Ishikawa (cell line): ENCODE measurements at regions not wholly inside any gene's neighbourhood (a gene's known extent, or its start where the extent isn't known, plus 50 kb on each side); places are given as distances from the start of the nearest gene placed in this dataset.

Experiments used
- CEBPB ChIP-seq: IDR thresholded peaks from 2 replicates; pipeline ENCODE4 v1.6.1; 2012
- CREB1 ChIP-seq: IDR thresholded peaks from 2 replicates; pipeline ENCODE4 v1.6.1; 2012; ENCODE audit warnings: low read depth
- EGR1 ChIP-seq: IDR thresholded peaks from 2 replicates; pipeline ENCODE4 v1.6.1; 2012
- EP300 ChIP-seq: IDR thresholded peaks from 2 replicates; pipeline ENCODE4 v1.6.1; 2012; ENCODE audit warnings: borderline replicate concordance
- FOXM1 ChIP-seq: IDR thresholded peaks from 2 replicates; pipeline ENCODE4 v1.6.1; 2012; ENCODE audit warnings: low read depth, borderline replicate concordance
- NFIC ChIP-seq: IDR thresholded peaks from 2 replicates; pipeline ENCODE4 v1.6.1; 2012
- RAD21 ChIP-seq: IDR thresholded peaks from 2 replicates; pipeline ENCODE4 v1.6.1; 2012; ENCODE audit warnings: low read depth
- TAF1 ChIP-seq: IDR thresholded peaks from 2 replicates; pipeline ENCODE4 v1.6.1; 2012; ENCODE audit warnings: low read depth, mild to moderate bottlenecking
- TCF12 ChIP-seq: IDR thresholded peaks from 2 replicates; pipeline ENCODE4 v1.6.1; 2012; ENCODE audit warnings: low read depth
- TEAD4 ChIP-seq: IDR thresholded peaks from 2 replicates; pipeline ENCODE4 v1.6.1; 2012
- YY1 ChIP-seq: IDR thresholded peaks from 2 replicates; pipeline ENCODE4 v1.6.1; 2012; ENCODE audit warnings: low read depth
- ZBTB7A ChIP-seq: IDR thresholded peaks from 2 replicates; pipeline ENCODE4 v1.6.1; 2012; ENCODE audit warnings: low read depth
- TF ChIP-seq, protein P1 (sequence below): IDR thresholded peaks from 2 replicates; pipeline ENCODE4 v1.6.1; 2012
- TF ChIP-seq, protein P2 (sequence below): IDR thresholded peaks from 2 replicates; pipeline ENCODE4 v1.6.1; 2012; ENCODE audit warnings: low read depth, mild to moderate bottlenecking
- TF ChIP-seq, protein P3 (sequence below): IDR thresholded peaks from 2 replicates; pipeline ENCODE4 v1.6.1; 2012

DNA sequence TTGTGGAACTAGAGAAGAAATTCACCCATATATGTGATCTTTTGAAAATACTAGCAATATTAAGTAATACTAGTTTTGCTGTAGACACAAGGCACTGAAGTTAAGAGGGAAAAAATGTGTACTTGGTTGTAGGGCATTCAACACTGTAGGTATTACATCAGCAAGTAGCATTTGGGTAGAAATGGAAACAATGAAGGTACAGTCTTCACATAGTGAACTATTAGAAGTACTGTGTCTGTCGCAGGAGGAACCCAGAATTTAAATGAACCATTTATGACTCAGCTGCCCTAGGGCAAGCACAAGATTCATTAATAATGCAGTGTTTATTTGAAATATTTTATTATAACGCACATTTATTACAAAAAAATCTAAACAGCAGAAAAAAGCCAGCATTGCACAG, 572.7 kb upstream of the TENM3 start:
- TF ChIP-seq, protein P1, sequence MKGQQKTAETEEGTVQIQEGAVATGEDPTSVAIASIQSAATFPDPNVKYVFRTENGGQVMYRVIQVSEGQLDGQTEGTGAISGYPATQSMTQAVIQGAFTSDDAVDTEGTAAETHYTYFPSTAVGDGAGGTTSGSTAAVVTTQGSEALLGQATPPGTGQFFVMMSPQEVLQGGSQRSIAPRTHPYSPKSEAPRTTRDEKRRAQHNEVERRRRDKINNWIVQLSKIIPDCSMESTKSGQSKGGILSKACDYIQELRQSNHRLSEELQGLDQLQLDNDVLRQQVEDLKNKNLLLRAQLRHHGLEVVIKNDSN = no peak
- TF ChIP-seq EGR1 = no peak
- no peak for TF ChIP-seq TAF1
- no peak for TF ChIP-seq TCF12
- TF ChIP-seq ZBTB7A = no peak
- TF ChIP-seq NFIC = no peak
- no peak for TF ChIP-seq CREB1
- TF ChIP-seq YY1 = no peak
- TF ChIP-seq EP300 = no peak
- TF ChIP-seq, protein P2, sequence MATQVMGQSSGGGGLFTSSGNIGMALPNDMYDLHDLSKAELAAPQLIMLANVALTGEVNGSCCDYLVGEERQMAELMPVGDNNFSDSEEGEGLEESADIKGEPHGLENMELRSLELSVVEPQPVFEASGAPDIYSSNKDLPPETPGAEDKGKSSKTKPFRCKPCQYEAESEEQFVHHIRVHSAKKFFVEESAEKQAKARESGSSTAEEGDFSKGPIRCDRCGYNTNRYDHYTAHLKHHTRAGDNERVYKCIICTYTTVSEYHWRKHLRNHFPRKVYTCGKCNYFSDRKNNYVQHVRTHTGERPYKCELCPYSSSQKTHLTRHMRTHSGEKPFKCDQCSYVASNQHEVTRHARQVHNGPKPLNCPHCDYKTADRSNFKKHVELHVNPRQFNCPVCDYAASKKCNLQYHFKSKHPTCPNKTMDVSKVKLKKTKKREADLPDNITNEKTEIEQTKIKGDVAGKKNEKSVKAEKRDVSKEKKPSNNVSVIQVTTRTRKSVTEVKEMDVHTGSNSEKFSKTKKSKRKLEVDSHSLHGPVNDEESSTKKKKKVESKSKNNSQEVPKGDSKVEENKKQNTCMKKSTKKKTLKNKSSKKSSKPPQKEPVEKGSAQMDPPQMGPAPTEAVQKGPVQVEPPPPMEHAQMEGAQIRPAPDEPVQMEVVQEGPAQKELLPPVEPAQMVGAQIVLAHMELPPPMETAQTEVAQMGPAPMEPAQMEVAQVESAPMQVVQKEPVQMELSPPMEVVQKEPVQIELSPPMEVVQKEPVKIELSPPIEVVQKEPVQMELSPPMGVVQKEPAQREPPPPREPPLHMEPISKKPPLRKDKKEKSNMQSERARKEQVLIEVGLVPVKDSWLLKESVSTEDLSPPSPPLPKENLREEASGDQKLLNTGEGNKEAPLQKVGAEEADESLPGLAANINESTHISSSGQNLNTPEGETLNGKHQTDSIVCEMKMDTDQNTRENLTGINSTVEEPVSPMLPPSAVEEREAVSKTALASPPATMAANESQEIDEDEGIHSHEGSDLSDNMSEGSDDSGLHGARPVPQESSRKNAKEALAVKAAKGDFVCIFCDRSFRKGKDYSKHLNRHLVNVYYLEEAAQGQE = no peak
- TF ChIP-seq CEBPB = no peak
- no peak for TF ChIP-seq RAD21

- no peak for TF ChIP-seq YY1
- TF ChIP-seq ZBTB7A = no peak
- TF ChIP-seq TCF12 = no peak
- TF ChIP-seq, protein P1 = no peak
- no peak for TF ChIP-seq RAD21
- TF ChIP-seq, protein P2 = no peak
- TF ChIP-seq CEBPB = no peak
- TF ChIP-seq EP300 = no peak
- no peak for TF ChIP-seq NFIC
- no peak for TF ChIP-seq TEAD4
- TF ChIP-seq, protein P3, sequence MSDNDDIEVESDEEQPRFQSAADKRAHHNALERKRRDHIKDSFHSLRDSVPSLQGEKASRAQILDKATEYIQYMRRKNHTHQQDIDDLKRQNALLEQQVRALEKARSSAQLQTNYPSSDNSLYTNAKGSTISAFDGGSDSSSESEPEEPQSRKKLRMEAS = no peak
- no peak for TF ChIP-seq EGR1
- TF ChIP-seq TAF1 = no peak
- TF ChIP-seq FOXM1 = no peak
- TF ChIP-seq CREB1 = no peak
These were observed 571.5 kb upstream of the TENM3 start for GRCh38 chr4:181671672-181672071.

GRCh38 chr4:181672751-181673150, 570.5 kb upstream of the TENM3 start:
- TF ChIP-seq FOXM1 (no peak), CREB1 (no peak), ZBTB7A (no peak), CEBPB (no peak), EGR1 (no peak), TAF1 (no peak), RAD21 (no peak), NFIC (no peak), TEAD4 (no peak)
- TF ChIP-seq, protein P1 = no peak
- TF ChIP-seq, protein P2 = no peak
- TF ChIP-seq, protein P3 = no peak

DNA sequence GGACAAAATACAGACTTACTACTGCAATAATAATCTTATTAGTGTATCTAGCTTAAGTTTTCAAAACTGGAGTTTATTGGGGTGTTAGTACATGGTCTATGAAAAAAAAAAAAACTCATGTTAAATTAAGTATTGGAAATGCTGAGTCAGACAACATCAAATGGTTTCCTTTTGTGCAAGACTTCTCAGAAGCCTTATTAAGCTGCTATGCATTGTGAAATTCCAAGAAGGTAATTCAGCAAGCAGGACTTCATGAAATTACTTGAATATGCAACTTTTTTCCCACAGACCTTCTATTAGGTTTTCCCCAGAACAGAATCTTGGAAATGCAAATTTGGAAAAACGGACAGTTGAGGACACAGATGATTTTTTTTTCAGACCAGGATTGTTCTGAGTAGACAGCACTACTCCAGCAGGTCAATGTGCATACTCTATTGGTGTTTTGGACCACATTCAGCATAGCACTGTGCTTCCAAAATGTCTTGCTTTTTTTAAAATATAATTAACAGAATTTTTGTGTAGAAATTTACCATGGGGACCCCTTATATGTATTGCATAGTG, 568.8 kb upstream of the TENM3 start:
- no peak for TF ChIP-seq TCF12
- no peak for TF ChIP-seq NFIC
- TF ChIP-seq CEBPB = peak; percentile 47; the same call in 1 of the 2 replicates
- TF ChIP-seq EP300 = no peak
- no peak for TF ChIP-seq ZBTB7A
- no peak for TF ChIP-seq CREB1
- TF ChIP-seq YY1 = no peak
- TF ChIP-seq FOXM1 = no peak
- TF ChIP-seq EGR1 = no peak
- TF ChIP-seq TEAD4 = peak; percentile 27; the same call in 1 of the 2 replicates
